ENCODE measurements at regions not wholly inside any gene's neighbourhood (a gene's known extent, or its start where the extent isn't known, plus 50 kb on each side); places are given as distances from the start of the nearest gene placed in this dataset.
"Not testable (repeated sequence)": the region's sequence is repeated elsewhere in the genome, so short reads cannot be mapped to it uniquely, and the experiment has no call there.

- peak; percentile 28 for DNase-seq (ENCODE audit: low read depth)
- H3K9me3 ChIP-seq (ENCODE audit: control insufficient read depth, low read length); H3K9ac ChIP-seq (ENCODE audit: low read length); H3K27me3 ChIP-seq (replicated peaks; ENCODE audit: control insufficient read depth, insufficient read depth, low read length); H3K36me3 ChIP-seq (ENCODE audit: control insufficient read depth, insufficient read depth, low read length, severe bottlenecking); H3K4me1 ChIP-seq (ENCODE audit: control insufficient read depth, insufficient read depth, low read length): not testable (repeated sequence)
- peak overlapping the region; percentile 53 for H3K4me3 ChIP-seq (ENCODE audit: low read length)
These were observed 1609.3 kb downstream of the SPATA31A7 start for GRCh38 chr9:62798884-62799850.

GRCh38 chr9:62799851-62800371 lies 1610.1 kb downstream of the SPATA31A7 start:
- H3K36me3 ChIP-seq (ENCODE audit: control insufficient read depth, insufficient read depth, low read length, severe bottlenecking); H3K9me3 ChIP-seq (ENCODE audit: control insufficient read depth, low read length); H3K9ac ChIP-seq (ENCODE audit: low read length); H3K4me3 ChIP-seq (ENCODE audit: low read length); H3K27me3 ChIP-seq (replicated peaks; ENCODE audit: control insufficient read depth, insufficient read depth, low read length); DNase-seq (ENCODE audit: low read depth); H3K4me1 ChIP-seq (ENCODE audit: control insufficient read depth, insufficient read depth, low read length): not testable (repeated sequence)

- H3K36me3 ChIP-seq (ENCODE audit: control insufficient read depth, insufficient read depth, low read length, severe bottlenecking); DNase-seq (ENCODE audit: low read depth); H3K9ac ChIP-seq (ENCODE audit: low read length); H3K4me1 ChIP-seq (ENCODE audit: control insufficient read depth, insufficient read depth, low read length); H3K27me3 ChIP-seq (replicated peaks; ENCODE audit: control insufficient read depth, insufficient read depth, low read length); H3K9me3 ChIP-seq (ENCODE audit: control insufficient read depth, low read length): not testable (repeated sequence)
- peak overlapping the region; percentile 26 for H3K4me3 ChIP-seq (ENCODE audit: low read length)
These were observed 1610.9 kb downstream of the SPATA31A7 start for GRCh38 chr9:62800451-62801371.

- H3K4me3 ChIP-seq (ENCODE audit: low read length), result peak overlapping the region; percentile 82
- not testable (repeated sequence) for H3K36me3 ChIP-seq (ENCODE audit: control insufficient read depth, insufficient read depth, low read length, severe bottlenecking); H3K27me3 ChIP-seq (replicated peaks; ENCODE audit: control insufficient read depth, insufficient read depth, low read length)
These were observed 1611.6 kb downstream of the SPATA31A7 start for GRCh38 chr9:62801372-62801811.

GRCh38 chr9:62801961-62802718 lies 1612.3 kb downstream of the SPATA31A7 start:
- not testable (repeated sequence) for H3K27me3 ChIP-seq (replicated peaks; ENCODE audit: control insufficient read depth, insufficient read depth, low read length); H3K36me3 ChIP-seq (ENCODE audit: control insufficient read depth, insufficient read depth, low read length, severe bottlenecking); H3K4me1 ChIP-seq (ENCODE audit: control insufficient read depth, insufficient read depth, low read length); H3K9me3 ChIP-seq (ENCODE audit: control insufficient read depth, low read length)
- DNase-seq (ENCODE audit: low read depth), result peak; percentile 95
- peak overlapping the region; percentile 82 for H3K4me3 ChIP-seq (ENCODE audit: low read length)
- peak overlapping the region; percentile 90 for H3K9ac ChIP-seq (ENCODE audit: low read length)

More at GRCh38 chr9:62801372-62801811, 1611.6 kb downstream of the SPATA31A7 start:
- H3K9me3 ChIP-seq (ENCODE audit: control insufficient read depth, low read length); DNase-seq (ENCODE audit: low read depth); H3K4me1 ChIP-seq (ENCODE audit: control insufficient read depth, insufficient read depth, low read length): not testable (repeated sequence)
- peak overlapping the region; percentile 90 for H3K9ac ChIP-seq (ENCODE audit: low read length)

- not testable (repeated sequence) for H3K9me3 ChIP-seq (ENCODE audit: control insufficient read depth, low read length); H3K36me3 ChIP-seq (ENCODE audit: control insufficient read depth, insufficient read depth, low read length, severe bottlenecking); H3K27me3 ChIP-seq (replicated peaks; ENCODE audit: control insufficient read depth, insufficient read depth, low read length); H3K4me1 ChIP-seq (ENCODE audit: control insufficient read depth, insufficient read depth, low read length); DNase-seq (ENCODE audit: low read depth)
- Histone ChIP-seq H3K9ac (ENCODE audit: low read length) (peak overlapping the region; percentile 90), H3K4me3 (ENCODE audit: low read length) (peak overlapping the region; percentile 82)
These were observed 1612.9 kb downstream of the SPATA31A7 start for GRCh38 chr9:62802719-62803079.

GRCh38 chr9:62803099-62803498 lies 1613.3 kb downstream of the SPATA31A7 start:
- not testable (repeated sequence) for H3K36me3 ChIP-seq (ENCODE audit: control insufficient read depth, insufficient read depth, low read length, severe bottlenecking); H3K9me3 ChIP-seq (ENCODE audit: control insufficient read depth, low read length); H3K4me1 ChIP-seq (ENCODE audit: control insufficient read depth, insufficient read depth, low read length); H3K27me3 ChIP-seq (replicated peaks; ENCODE audit: control insufficient read depth, insufficient read depth, low read length); H3K9ac ChIP-seq (ENCODE audit: low read length)
- DNase-seq (ENCODE audit: low read depth), result peak; percentile 21
- H3K4me3 ChIP-seq (ENCODE audit: low read length), result peak overlapping the region; percentile 82

- not testable (repeated sequence) for H3K27me3 ChIP-seq (replicated peaks; ENCODE audit: control insufficient read depth, insufficient read depth, low read length); H3K9me3 ChIP-seq (ENCODE audit: control insufficient read depth, low read length); H3K9ac ChIP-seq (ENCODE audit: low read length); H3K4me3 ChIP-seq (ENCODE audit: low read length); DNase-seq (ENCODE audit: low read depth); H3K4me1 ChIP-seq (ENCODE audit: control insufficient read depth, insufficient read depth, low read length); H3K36me3 ChIP-seq (ENCODE audit: control insufficient read depth, insufficient read depth, low read length, severe bottlenecking)
These were observed 1614.5 kb downstream of the SPATA31A7 start for GRCh38 chr9:62804314-62804713.

GRCh38 chr9:62807424-62807823 lies 1617.6 kb downstream of the SPATA31A7 start:
- H3K9ac ChIP-seq (ENCODE audit: low read length); H3K9me3 ChIP-seq (ENCODE audit: control insufficient read depth, low read length); DNase-seq (ENCODE audit: low read depth); H3K4me1 ChIP-seq (ENCODE audit: control insufficient read depth, insufficient read depth, low read length); H3K27me3 ChIP-seq (replicated peaks; ENCODE audit: control insufficient read depth, insufficient read depth, low read length); H3K4me3 ChIP-seq (ENCODE audit: low read length); H3K36me3 ChIP-seq (ENCODE audit: control insufficient read depth, insufficient read depth, low read length, severe bottlenecking): not testable (repeated sequence)

- H3K27me3 ChIP-seq (replicated peaks; ENCODE audit: control insufficient read depth, insufficient read depth, low read length); H3K4me1 ChIP-seq (ENCODE audit: control insufficient read depth, insufficient read depth, low read length); DNase-seq (ENCODE audit: low read depth); H3K9me3 ChIP-seq (ENCODE audit: control insufficient read depth, low read length); H3K4me3 ChIP-seq (ENCODE audit: low read length); H3K36me3 ChIP-seq (ENCODE audit: control insufficient read depth, insufficient read depth, low read length, severe bottlenecking); H3K9ac ChIP-seq (ENCODE audit: low read length): not testable (repeated sequence)
These were observed 1618.2 kb downstream of the SPATA31A7 start for GRCh38 chr9:62808081-62808480.
